Neural cell (in vitro differentiated cells): ENCODE measurements at regions not wholly inside any gene's neighbourhood (a gene's known extent, or its start where the extent isn't known, plus 50 kb on each side); places are given as distances from the start of the nearest gene placed in this dataset.

Experiments
- POLR2AphosphoS5 ChIP-seq: IDR thresholded peaks from 2 replicates; pipeline ENCODE4 v1.6.1; 2012
- RAD21 ChIP-seq: fragments of 450-650 bp; conservative IDR thresholded peaks from 2 replicates; pipeline ENCODE4 v1.6.1; 2014; ENCODE audit warnings: antibody characterized with exemption, mild to moderate bottlenecking, moderate library complexity
- SMC3 ChIP-seq: fragments of 450-650 bp; conservative IDR thresholded peaks from 2 replicates; pipeline ENCODE4 v1.6.1; 2014; ENCODE audit warnings: antibody characterized with exemption, mild to moderate bottlenecking, moderate library complexity; ENCODE audit not compliant: poor library complexity
- TF ChIP-seq, protein P1 (sequence below): IDR thresholded peaks from 2 replicates; pipeline ENCODE4 v1.6.1; 2012; ENCODE audit warnings: borderline replicate concordance
- TF ChIP-seq, protein P2 (sequence below): fragments of 450-650 bp; IDR thresholded peaks from 2 replicates; pipeline ENCODE4 v1.5.1; 2014; ENCODE audit warnings: antibody characterized with exemption, mild to moderate bottlenecking, moderate library complexity; ENCODE audit not compliant: poor library complexity, severe bottlenecking

DNA sequence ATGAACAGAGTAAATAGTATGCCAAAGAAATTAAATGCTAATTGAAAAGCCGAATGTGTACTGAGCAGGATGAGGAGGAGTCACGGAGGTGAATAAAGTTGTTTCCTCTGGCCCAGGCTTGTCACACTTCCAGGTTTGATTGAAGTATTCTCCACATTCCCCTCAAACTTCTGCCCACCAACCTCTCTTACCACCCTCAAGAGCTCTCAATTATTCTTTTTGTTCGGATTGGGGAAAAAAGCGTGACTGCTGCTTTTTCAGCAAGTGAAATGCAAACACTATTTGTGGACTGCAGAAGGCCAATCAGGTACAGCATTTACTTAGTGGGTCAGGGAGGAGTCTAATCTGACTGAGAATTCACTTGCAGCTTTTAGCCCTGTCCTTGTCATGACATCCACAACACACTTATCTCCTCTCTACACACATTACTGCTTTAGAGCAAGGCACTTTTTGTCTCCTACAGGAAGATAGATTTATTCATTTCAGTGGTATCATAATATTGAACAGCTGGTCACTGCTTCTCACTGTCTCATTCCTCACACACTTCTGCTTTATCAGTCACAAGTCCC lies 375.6 kb upstream of the PRMT6 start:
- no peak for TF ChIP-seq RAD21
- TF ChIP-seq, protein P1, sequence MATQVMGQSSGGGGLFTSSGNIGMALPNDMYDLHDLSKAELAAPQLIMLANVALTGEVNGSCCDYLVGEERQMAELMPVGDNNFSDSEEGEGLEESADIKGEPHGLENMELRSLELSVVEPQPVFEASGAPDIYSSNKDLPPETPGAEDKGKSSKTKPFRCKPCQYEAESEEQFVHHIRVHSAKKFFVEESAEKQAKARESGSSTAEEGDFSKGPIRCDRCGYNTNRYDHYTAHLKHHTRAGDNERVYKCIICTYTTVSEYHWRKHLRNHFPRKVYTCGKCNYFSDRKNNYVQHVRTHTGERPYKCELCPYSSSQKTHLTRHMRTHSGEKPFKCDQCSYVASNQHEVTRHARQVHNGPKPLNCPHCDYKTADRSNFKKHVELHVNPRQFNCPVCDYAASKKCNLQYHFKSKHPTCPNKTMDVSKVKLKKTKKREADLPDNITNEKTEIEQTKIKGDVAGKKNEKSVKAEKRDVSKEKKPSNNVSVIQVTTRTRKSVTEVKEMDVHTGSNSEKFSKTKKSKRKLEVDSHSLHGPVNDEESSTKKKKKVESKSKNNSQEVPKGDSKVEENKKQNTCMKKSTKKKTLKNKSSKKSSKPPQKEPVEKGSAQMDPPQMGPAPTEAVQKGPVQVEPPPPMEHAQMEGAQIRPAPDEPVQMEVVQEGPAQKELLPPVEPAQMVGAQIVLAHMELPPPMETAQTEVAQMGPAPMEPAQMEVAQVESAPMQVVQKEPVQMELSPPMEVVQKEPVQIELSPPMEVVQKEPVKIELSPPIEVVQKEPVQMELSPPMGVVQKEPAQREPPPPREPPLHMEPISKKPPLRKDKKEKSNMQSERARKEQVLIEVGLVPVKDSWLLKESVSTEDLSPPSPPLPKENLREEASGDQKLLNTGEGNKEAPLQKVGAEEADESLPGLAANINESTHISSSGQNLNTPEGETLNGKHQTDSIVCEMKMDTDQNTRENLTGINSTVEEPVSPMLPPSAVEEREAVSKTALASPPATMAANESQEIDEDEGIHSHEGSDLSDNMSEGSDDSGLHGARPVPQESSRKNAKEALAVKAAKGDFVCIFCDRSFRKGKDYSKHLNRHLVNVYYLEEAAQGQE, result no peak
- TF ChIP-seq, protein P2, sequence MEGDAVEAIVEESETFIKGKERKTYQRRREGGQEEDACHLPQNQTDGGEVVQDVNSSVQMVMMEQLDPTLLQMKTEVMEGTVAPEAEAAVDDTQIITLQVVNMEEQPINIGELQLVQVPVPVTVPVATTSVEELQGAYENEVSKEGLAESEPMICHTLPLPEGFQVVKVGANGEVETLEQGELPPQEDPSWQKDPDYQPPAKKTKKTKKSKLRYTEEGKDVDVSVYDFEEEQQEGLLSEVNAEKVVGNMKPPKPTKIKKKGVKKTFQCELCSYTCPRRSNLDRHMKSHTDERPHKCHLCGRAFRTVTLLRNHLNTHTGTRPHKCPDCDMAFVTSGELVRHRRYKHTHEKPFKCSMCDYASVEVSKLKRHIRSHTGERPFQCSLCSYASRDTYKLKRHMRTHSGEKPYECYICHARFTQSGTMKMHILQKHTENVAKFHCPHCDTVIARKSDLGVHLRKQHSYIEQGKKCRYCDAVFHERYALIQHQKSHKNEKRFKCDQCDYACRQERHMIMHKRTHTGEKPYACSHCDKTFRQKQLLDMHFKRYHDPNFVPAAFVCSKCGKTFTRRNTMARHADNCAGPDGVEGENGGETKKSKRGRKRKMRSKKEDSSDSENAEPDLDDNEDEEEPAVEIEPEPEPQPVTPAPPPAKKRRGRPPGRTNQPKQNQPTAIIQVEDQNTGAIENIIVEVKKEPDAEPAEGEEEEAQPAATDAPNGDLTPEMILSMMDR, result no peak
- no peak for TF ChIP-seq POLR2AphosphoS5
- no peak for TF ChIP-seq SMC3
